ENCODE measurements at regions not wholly inside any gene's neighbourhood (a gene's known extent, or its start where the extent isn't known, plus 50 kb on each side); places are given as distances from the start of the nearest gene placed in this dataset.

DNA sequence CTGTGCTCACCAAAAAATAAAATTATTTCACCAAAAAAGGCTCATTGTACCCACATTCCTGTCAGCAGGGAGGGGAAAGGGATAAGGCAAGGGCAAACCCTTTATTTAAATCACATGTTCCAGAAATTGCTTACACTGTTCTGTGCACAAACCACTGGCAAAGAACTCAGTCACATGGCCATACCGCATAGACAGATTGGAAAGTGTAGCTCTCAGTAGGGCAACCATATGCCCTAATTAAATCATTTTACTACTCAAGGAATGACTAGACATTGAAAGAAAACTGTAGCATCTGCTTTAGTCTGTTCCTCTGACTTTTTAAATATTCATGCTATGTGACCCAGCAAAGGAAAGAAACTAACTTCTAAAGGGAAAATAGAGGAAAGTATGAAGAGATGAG is 119.2 kb upstream of the FAM241A start:
- Histone ChIP-seq H3K27ac (ENCODE audit: low read length) (no peak overlapping the region), H3K9me3 (replicated peaks; ENCODE audit: insufficient read depth, low read length) (no peaks in the 10 kb centered on the region), H2AFZ (ENCODE audit: low read length) (no peak overlapping the region), H3F3A (ENCODE audit: insufficient read depth, low read length) (no peaks in the 10 kb centered on the region), H3K79me2 (ENCODE audit: low read length) (no peaks in the 10 kb centered on the region), H3K4me2 (ENCODE audit: low read depth, low read length) (no peak overlapping the region), H3K4me3 (ENCODE audit: low read length) (no peak overlapping the region), H3K4me1 (ENCODE audit: low read length) (no peaks in the 10 kb centered on the region), H3K9me2 (replicated peaks; ENCODE audit: insufficient read depth, low read length) (no peaks in the 10 kb centered on the region), H4K20me1 (ENCODE audit: insufficient read depth, low read length) (no peaks in the 10 kb centered on the region), H3K9ac (ENCODE audit: low read length) (no peak overlapping the region), H3K36me3 (replicated peaks; ENCODE audit: insufficient read depth, low read length) (no peaks in the 10 kb centered on the region), H3K27me3 (replicated peaks; ENCODE audit: insufficient read depth, low read length) (no peaks in the 10 kb centered on the region)
- no peak for DNase-seq
- TF ChIP-seq, protein P1, sequence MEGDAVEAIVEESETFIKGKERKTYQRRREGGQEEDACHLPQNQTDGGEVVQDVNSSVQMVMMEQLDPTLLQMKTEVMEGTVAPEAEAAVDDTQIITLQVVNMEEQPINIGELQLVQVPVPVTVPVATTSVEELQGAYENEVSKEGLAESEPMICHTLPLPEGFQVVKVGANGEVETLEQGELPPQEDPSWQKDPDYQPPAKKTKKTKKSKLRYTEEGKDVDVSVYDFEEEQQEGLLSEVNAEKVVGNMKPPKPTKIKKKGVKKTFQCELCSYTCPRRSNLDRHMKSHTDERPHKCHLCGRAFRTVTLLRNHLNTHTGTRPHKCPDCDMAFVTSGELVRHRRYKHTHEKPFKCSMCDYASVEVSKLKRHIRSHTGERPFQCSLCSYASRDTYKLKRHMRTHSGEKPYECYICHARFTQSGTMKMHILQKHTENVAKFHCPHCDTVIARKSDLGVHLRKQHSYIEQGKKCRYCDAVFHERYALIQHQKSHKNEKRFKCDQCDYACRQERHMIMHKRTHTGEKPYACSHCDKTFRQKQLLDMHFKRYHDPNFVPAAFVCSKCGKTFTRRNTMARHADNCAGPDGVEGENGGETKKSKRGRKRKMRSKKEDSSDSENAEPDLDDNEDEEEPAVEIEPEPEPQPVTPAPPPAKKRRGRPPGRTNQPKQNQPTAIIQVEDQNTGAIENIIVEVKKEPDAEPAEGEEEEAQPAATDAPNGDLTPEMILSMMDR (IDR thresholded peaks at IDR 0.05; ENCODE audit: low read length), result no peak
- no peak for TF ChIP-seq EZH2 (optimal IDR thresholded peaks at IDR 0.05; ENCODE audit: low read depth, low read length)
- TF ChIP-seq EZH2phosphoT487 (IDR thresholded peaks at IDR 0.05; ENCODE audit: low read length), result no peak

DNA sequence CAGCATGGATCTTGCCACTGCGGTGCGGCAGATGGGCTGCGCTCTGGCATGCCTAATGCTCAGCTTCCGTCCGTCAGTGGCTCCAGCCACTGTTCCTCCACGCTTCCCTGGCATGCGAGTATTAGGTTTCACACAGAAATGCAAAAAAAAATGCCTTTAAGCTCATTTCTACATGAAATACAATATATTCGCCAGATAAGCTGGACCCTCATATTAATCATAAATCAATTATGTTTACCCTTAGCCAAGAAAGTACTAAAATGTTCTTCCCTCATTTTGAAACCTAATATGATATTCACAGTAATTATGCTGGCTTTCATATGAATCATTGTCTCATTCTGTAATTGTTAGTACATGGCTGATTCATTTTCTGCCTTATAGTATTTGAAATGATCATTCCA is 115.5 kb upstream of the FAM241A start:
- no peaks in the 10 kb centered on the region for H4K20me1 ChIP-seq (ENCODE audit: insufficient read depth, low read length)
- H3K27me3 ChIP-seq (replicated peaks; ENCODE audit: insufficient read depth, low read length), result no peaks in the 10 kb centered on the region
- H2AFZ ChIP-seq (ENCODE audit: low read length), result no peak overlapping the region
- no peaks in the 10 kb centered on the region for H3K79me2 ChIP-seq (ENCODE audit: low read length)
- H3F3A ChIP-seq (ENCODE audit: insufficient read depth, low read length), result no peaks in the 10 kb centered on the region
- H3K9me2 ChIP-seq (replicated peaks; ENCODE audit: insufficient read depth, low read length), result no peaks in the 10 kb centered on the region
- no peaks in the 10 kb centered on the region for H3K36me3 ChIP-seq (replicated peaks; ENCODE audit: insufficient read depth, low read length)
- no peaks in the 10 kb centered on the region for H3K9me3 ChIP-seq (replicated peaks; ENCODE audit: insufficient read depth, low read length)
- no peak for TF ChIP-seq EZH2phosphoT487 (IDR thresholded peaks at IDR 0.05; ENCODE audit: low read length)
- TF ChIP-seq, protein P1 (IDR thresholded peaks at IDR 0.05; ENCODE audit: low read length), result no peak
- TF ChIP-seq EZH2 (optimal IDR thresholded peaks at IDR 0.05; ENCODE audit: low read depth, low read length), result no peak
- no peak overlapping the region for H3K4me3 ChIP-seq (ENCODE audit: low read length)
- no peak overlapping the region for H3K9ac ChIP-seq (ENCODE audit: low read length)
- H3K27ac ChIP-seq (ENCODE audit: low read length), result no peak overlapping the region
- DNase-seq, result no peak
- H3K4me2 ChIP-seq (ENCODE audit: low read depth, low read length), result no peak overlapping the region
- no peaks in the 10 kb centered on the region for H3K4me1 ChIP-seq (ENCODE audit: low read length)

DNA sequence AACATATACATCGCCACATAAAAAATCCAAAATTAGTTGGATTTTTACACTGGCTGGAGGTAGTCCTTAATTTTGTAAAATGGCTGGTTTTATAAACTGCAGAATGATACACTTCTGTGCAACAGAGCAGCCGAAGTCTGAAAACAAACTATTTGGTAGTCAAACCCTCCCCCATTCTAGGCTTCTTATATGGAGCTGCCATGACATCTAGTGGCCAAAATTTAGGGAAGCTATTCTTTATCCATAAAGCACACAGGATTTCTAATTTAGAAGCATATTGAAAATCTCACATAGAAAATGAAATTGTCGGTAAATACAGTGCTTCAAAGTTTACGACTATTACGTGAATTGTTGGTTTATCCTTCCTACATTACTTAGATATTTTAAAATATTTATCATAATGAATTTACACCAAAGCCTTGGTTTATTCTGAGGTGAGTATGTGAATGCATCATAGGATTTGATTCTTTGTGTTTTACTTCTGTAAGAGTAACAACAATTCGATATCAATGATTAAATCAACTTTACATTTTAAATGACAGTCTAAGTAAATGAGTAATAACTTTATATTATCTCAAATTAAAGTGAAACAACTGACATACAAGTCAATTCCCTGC is 113.4 kb upstream of the FAM241A start:
- Histone ChIP-seq H3K36me3 (replicated peaks; ENCODE audit: insufficient read depth, low read length) (no peaks in the 10 kb centered on the region), H3K4me3 (ENCODE audit: low read length) (no peak overlapping the region), H3K9me2 (replicated peaks; ENCODE audit: insufficient read depth, low read length) (no peaks in the 10 kb centered on the region), H3K4me2 (ENCODE audit: low read depth, low read length) (no peak overlapping the region), H3K9ac (ENCODE audit: low read length) (no peak overlapping the region), H3K79me2 (ENCODE audit: low read length) (no peaks in the 10 kb centered on the region), H3K27ac (ENCODE audit: low read length) (no peak overlapping the region), H3F3A (ENCODE audit: insufficient read depth, low read length) (no peaks in the 10 kb centered on the region), H3K27me3 (replicated peaks; ENCODE audit: insufficient read depth, low read length) (no peaks in the 10 kb centered on the region), H4K20me1 (ENCODE audit: insufficient read depth, low read length) (no peaks in the 10 kb centered on the region), H2AFZ (ENCODE audit: low read length) (no peak overlapping the region), H3K9me3 (replicated peaks; ENCODE audit: insufficient read depth, low read length) (no peaks in the 10 kb centered on the region), H3K4me1 (ENCODE audit: low read length) (no peaks in the 10 kb centered on the region)
- DNase-seq, result peak; percentile 57
- TF ChIP-seq EZH2 (optimal IDR thresholded peaks at IDR 0.05; ENCODE audit: low read depth, low read length) (no peak), EZH2phosphoT487 (IDR thresholded peaks at IDR 0.05; ENCODE audit: low read length) (no peak)
- TF ChIP-seq, protein P1 (IDR thresholded peaks at IDR 0.05; ENCODE audit: low read length), result peak; percentile 71

All from MM.1S (cell line).